ENCODE measurements at regions not wholly inside any gene's neighbourhood (a gene's known extent, or its start where the extent isn't known, plus 50 kb on each side); places are given as distances from the start of the nearest gene placed in this dataset.

DNA sequence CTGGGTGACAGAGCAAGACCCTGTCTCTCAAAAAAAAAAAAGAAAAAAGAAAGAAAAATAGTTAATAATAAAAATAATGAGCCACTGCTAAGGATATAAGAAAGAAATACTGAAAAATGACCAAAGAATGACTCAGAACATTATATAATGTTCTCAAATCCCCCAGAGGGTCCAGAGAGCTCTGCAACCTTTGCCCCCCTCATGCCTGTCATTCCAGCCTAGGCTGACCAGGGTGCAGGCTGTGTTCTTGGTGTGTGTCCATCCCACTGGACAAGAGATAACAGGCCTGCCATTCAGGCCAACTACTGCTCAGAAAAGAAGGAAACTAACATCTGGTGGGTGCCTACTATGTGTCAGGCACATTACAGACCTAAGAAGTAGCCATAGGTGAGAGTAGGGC, 72.7 kb upstream of the EDNRA start:
- TF ChIP-seq, protein P1, sequence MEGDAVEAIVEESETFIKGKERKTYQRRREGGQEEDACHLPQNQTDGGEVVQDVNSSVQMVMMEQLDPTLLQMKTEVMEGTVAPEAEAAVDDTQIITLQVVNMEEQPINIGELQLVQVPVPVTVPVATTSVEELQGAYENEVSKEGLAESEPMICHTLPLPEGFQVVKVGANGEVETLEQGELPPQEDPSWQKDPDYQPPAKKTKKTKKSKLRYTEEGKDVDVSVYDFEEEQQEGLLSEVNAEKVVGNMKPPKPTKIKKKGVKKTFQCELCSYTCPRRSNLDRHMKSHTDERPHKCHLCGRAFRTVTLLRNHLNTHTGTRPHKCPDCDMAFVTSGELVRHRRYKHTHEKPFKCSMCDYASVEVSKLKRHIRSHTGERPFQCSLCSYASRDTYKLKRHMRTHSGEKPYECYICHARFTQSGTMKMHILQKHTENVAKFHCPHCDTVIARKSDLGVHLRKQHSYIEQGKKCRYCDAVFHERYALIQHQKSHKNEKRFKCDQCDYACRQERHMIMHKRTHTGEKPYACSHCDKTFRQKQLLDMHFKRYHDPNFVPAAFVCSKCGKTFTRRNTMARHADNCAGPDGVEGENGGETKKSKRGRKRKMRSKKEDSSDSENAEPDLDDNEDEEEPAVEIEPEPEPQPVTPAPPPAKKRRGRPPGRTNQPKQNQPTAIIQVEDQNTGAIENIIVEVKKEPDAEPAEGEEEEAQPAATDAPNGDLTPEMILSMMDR (IDR thresholded peaks at IDR 0.05), result no peak
- CTCF ChIA-PET, result no interaction called here
- H3K27me3 Mint-ChIP-seq, result no peaks in the 10 kb centered on the region

DNA sequence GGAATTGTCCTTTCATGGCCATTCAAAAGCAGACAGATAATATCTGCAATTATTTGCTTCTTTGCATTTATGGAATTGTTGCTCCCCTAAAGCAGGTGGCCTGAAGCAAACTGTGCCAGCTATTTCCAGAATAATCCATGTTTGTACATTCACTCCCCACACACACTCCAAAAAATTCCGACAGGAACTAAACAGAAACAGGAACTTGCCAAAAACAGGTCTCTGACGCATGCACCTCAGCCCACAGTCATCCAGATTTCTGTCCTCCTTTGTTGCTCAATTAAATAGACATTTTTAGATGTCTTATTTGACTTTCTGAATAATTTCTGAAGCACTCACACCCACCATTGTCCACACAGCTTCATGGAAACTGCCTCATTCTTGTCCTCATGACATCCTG, 71.5 kb upstream of the EDNRA start:
- Mint-ChIP-seq H3K27me3 (no peaks in the 10 kb centered on the region), H3K4me1 (ENCODE audit: low read depth) (no peaks in the 10 kb centered on the region), H3K27ac (no peak overlapping the region), H3K4me3 (no peak overlapping the region), H3K9me3 (peaks cover 3% of the 10 kb centered on the region), H3K36me3 (ENCODE audit: low read depth) (no peaks in the 10 kb centered on the region)
- no peaks in the 10 kb centered on the region for H3K9me3 ChIP-seq (ENCODE audit: control insufficient read depth in 1 of 2, insufficient read depth in 1 of 2, low read length in 2 of 2)
- DNase-seq (no peak), ATAC-seq (ENCODE audit: poor library complexity) (no peak)
- no peaks in the 10 kb centered on the region for H3K27me3 ChIP-seq (ENCODE audit: control insufficient read depth in 1 of 2, insufficient read depth in 2 of 2, low read length in 2 of 2)
- no peaks in the 10 kb centered on the region for H3K4me1 ChIP-seq (ENCODE audit: insufficient read depth, low read length)
- no peak overlapping the region for H3K4me3 ChIP-seq (ENCODE audit: low read length)
- no peak overlapping the region for H3K27ac ChIP-seq (ENCODE audit: low read depth in 1 of 2, low read length in 2 of 2)
- intact Hi-C loops (cut with DNase I, micrococcal nuclease), result no loop called here
- TF ChIP-seq, protein P1 (IDR thresholded peaks at IDR 0.05), result no peak
- ChIA-PET POLR2A (no interaction called here), CTCF (no interaction called here)
- H3K36me3 ChIP-seq (ENCODE audit: insufficient read depth, low read length), result no peaks in the 10 kb centered on the region

More for the DNA sequence above, 72.7 kb upstream of the EDNRA start:
- Mint-ChIP-seq H3K27ac (no peak overlapping the region), H3K9me3 (no peaks in the 10 kb centered on the region), H3K4me1 (ENCODE audit: low read depth) (no peaks in the 10 kb centered on the region), H3K36me3 (ENCODE audit: low read depth) (no peaks in the 10 kb centered on the region), H3K4me3 (no peak overlapping the region)
- Histone ChIP-seq H3K9me3 (ENCODE audit: control insufficient read depth in 1 of 2, insufficient read depth in 1 of 2, low read length in 2 of 2) (no peaks in the 10 kb centered on the region), H3K27me3 (ENCODE audit: control insufficient read depth in 1 of 2, insufficient read depth in 2 of 2, low read length in 2 of 2) (no peaks in the 10 kb centered on the region), H3K27ac (ENCODE audit: low read depth in 1 of 2, low read length in 2 of 2) (no peak overlapping the region), H3K36me3 (ENCODE audit: insufficient read depth, low read length) (no peaks in the 10 kb centered on the region), H3K4me3 (ENCODE audit: low read length) (no peak overlapping the region), H3K4me1 (ENCODE audit: insufficient read depth, low read length) (no peaks in the 10 kb centered on the region)
- POLR2A ChIA-PET, result no interaction called here
- ATAC-seq (ENCODE audit: poor library complexity) (no peak), DNase-seq (no peak)
- intact Hi-C loops (cut with DNase I, micrococcal nuclease), result no loop called here

- DNase-seq (no peak), ATAC-seq (ENCODE audit: poor library complexity) (no peak)
- no peaks in the 10 kb centered on the region for H3K27me3 Mint-ChIP-seq
- ChIA-PET CTCF (no interaction called here), POLR2A (no interaction called here)
- Histone ChIP-seq H3K36me3 (ENCODE audit: insufficient read depth, low read length) (no peaks in the 10 kb centered on the region), H3K9me3 (ENCODE audit: control insufficient read depth in 1 of 2, insufficient read depth in 1 of 2, low read length in 2 of 2) (peaks cover 0 to 4% of the 10 kb centered on the region in 2 experiments), H3K27me3 (ENCODE audit: control insufficient read depth in 1 of 2, insufficient read depth in 2 of 2, low read length in 2 of 2) (no peaks in the 10 kb centered on the region), H3K4me1 (ENCODE audit: insufficient read depth, low read length) (no peaks in the 10 kb centered on the region), H3K4me3 (ENCODE audit: low read length) (no peak overlapping the region), H3K27ac (ENCODE audit: low read depth in 1 of 2, low read length in 2 of 2) (no peak overlapping the region)
- H3K4me1 Mint-ChIP-seq (ENCODE audit: low read depth), result no peaks in the 10 kb centered on the region
- no peak overlapping the region for H3K27ac Mint-ChIP-seq
- H3K36me3 Mint-ChIP-seq (ENCODE audit: low read depth), result no peaks in the 10 kb centered on the region
- TF ChIP-seq, protein P1 (IDR thresholded peaks at IDR 0.05), result no peak
- H3K4me3 Mint-ChIP-seq, result no peak overlapping the region
- intact Hi-C loops (cut with DNase I, micrococcal nuclease), result no loop called here
- H3K9me3 Mint-ChIP-seq, result peaks cover 3% of the 10 kb centered on the region
These were observed 62.7 kb upstream of the EDNRA start for GRCh38 chr4:147418226-147418625.
